HepG2 (cell line): ENCODE measurements at regions not wholly inside any gene's neighbourhood (a gene's known extent, or its start where the extent isn't known, plus 50 kb on each side); places are given as distances from the start of the nearest gene placed in this dataset.

Source experiments
- ATAC-seq: fragments of 200-7000 bp; cut with Tn5 transposase; 3 replicates; pipeline ENCODE4 v1.9.1; 2020; ENCODE audit warnings: mild to moderate bottlenecking, moderate library complexity
- BruUV-seq: library from RNA; stranded (reverse); fragments of 400-500 nt; replicated peaks from 2 replicates; lab custom pipeline; 2021; lab: Mats Ljungman, UMichigan
- CTCF ChIA-PET: fragments of 300-600 bp; formaldehyde crosslinking; extraction: SDS; loops from one replicate; lab custom pipeline; 2021; ENCODE audit warnings: low total read pairs, inconsistent platforms, low intra/inter-chr PET ratio; lab: Yijun Ruan, JAX
- POLR2A ChIA-PET: fragments of 350-600 bp; sonication (Branson Sonifier 250); formaldehyde crosslinking; loops from one replicate; lab custom pipeline; 2020; ENCODE audit warnings: antibody characterized with exemption, inconsistent platforms; lab: Yijun Ruan, JAX
- DNase-seq: peaks from one replicate; pipeline ENCODE4 v3.0.0-alpha.2; 2015; ENCODE audit warnings: low spot score
- FAIRE-seq: peaks from 3 replicates; lab custom pipeline; 2011; peaks lifted over from hg19 to GRCh38; lab: Jason Lieb, UNC
- H2AFZ ChIP-seq: one replicate; pipeline ENCODE4 v1.6.1; 2011; ENCODE audit warnings: low read length, inconsistent platforms
- H3K27ac ChIP-seq: fragments of 300-600 bp; 3 replicates; pipeline ENCODE4 v1.8.0; 2011; ENCODE audit warnings: mixed run types, mild to moderate bottlenecking, mixed read lengths, low read length, inconsistent platforms; ENCODE audit not compliant: insufficient read depth; ENCODE audit errors: extremely low read length
- H3K27me3 ChIP-seq, 2 experiments: fragments of 200-600 bp in 1 of 2; 2 replicates in 1 of 2; 3 replicates in 1 of 2; pipeline versions ENCODE4 v1.6.0 to v1.8.0; 2011; ENCODE audit warnings: low read length in 2 of 2, mild to moderate bottlenecking in 2 of 2, moderate library complexity in 2 of 2, inconsistent platforms in 1 of 2; ENCODE audit not compliant: insufficient read depth in 2 of 2, control insufficient read depth in 1 of 2
- H3K36me3 ChIP-seq, 2 experiments: fragments of 200-600 bp in 1 of 2; replicated peaks in 1 of 2; 2 replicates in 1 of 2; 3 replicates in 1 of 2; pipeline versions ENCODE4 v1.5.1 to v1.8.0; 2011; ENCODE audit warnings: low read length in 2 of 2, inconsistent platforms in 1 of 2; ENCODE audit not compliant: insufficient read depth in 2 of 2, control insufficient read depth in 1 of 2
- H3K4me1 ChIP-seq: 2 replicates; pipeline ENCODE4 v1.5.1; 2012; ENCODE audit warnings: low read length, inconsistent platforms; ENCODE audit not compliant: insufficient read depth
- H3K4me2 ChIP-seq: 2 replicates; pipeline ENCODE4 v1.6.0; 2011; ENCODE audit warnings: low read depth, low read length, inconsistent platforms
- H3K4me3 ChIP-seq, 3 experiments: fragments of 200-600 bp in 1 of 3; sonication (generic), shearing (Covaris generic) in 1 of 3; replicated peaks in 1 of 3; 2 replicates each; pipeline ENCODE4 v1.5.1; 2011 to 2016; ENCODE audit warnings: low read length in 3 of 3, inconsistent platforms in 2 of 3, low read depth in 2 of 3, mild to moderate bottlenecking in 2 of 3, control low read depth in 1 of 3, mixed read lengths in 1 of 3; ENCODE audit not compliant: insufficient read depth in 1 of 3
- H3K79me2 ChIP-seq: one replicate; pipeline ENCODE4 v1.6.1; 2011; ENCODE audit warnings: low read length, inconsistent platforms; ENCODE audit not compliant: insufficient read depth
- H3K9ac ChIP-seq: 2 replicates; pipeline ENCODE4 v1.6.0; 2011; ENCODE audit warnings: mild to moderate bottlenecking, low read depth, low read length, inconsistent platforms; ENCODE audit not compliant: insufficient read depth
- H3K9me3 ChIP-seq: 2 replicates; pipeline ENCODE4 v1.5.1; 2012; ENCODE audit warnings: mild to moderate bottlenecking, low read length
- H4K20me1 ChIP-seq: 2 replicates; pipeline ENCODE4 v1.6.0; 2011; ENCODE audit warnings: inconsistent platforms, mild to moderate bottlenecking, low read length, moderate library complexity; ENCODE audit not compliant: insufficient read depth
- NFYB ChIP-seq: sonication (generic); formaldehyde crosslinking; IDR thresholded peaks from 2 replicates; pipeline ENCODE4 v1.4.0; 2020; ENCODE audit warnings: missing genetic modification reagents
- SMAD3 ChIP-seq: sonication (generic); formaldehyde crosslinking; IDR thresholded peaks from 2 replicates; pipeline ENCODE4 v1.4.0; 2020; ENCODE audit warnings: missing genetic modification reagents
- ZMAT3 ChIP-seq: sonication (generic); formaldehyde crosslinking; conservative IDR thresholded peaks from 2 replicates; pipeline ENCODE4 v1.7.0; 2021; ENCODE audit warnings: missing genetic modification reagents
- ZNF549 ChIP-seq: sonication (generic); formaldehyde crosslinking; IDR thresholded peaks from 2 replicates; pipeline ENCODE4 v1.5.0; 2020; ENCODE audit warnings: missing genetic modification reagents
- ZSCAN9 ChIP-seq: IDR thresholded peaks from 2 replicates; pipeline ENCODE4 v1.6.1; 2016; ENCODE audit warnings: borderline replicate concordance
- WGBS: methylation state at CpG from one replicate; pipeline ENCODE4 v1.1.6; 2017; ENCODE audit warnings: low lambda C conversion rate; 5-methylcytosine and 5-hydroxymethylcytosine counted together
- in situ Hi-C: cut with HindIII; loops from 2 replicates; pipeline ENCODE4 v1.10.0; 2017; ENCODE audit warnings: low pct_unique_long_range_greater_than_20kb; ENCODE audit not compliant: extremely low pct_ligation_motif_present
- intact Hi-C: fragments of 100-400 bp; cut with micrococcal nuclease; formaldehyde crosslinking; loops from one replicate; pipeline ENCODE4 v1.10.0; 2022; ENCODE audit not compliant: unreplicated experiment
- TF ChIP-seq, protein P1 (sequence below): sonication (generic); formaldehyde crosslinking; IDR thresholded peaks from 2 replicates; pipeline ENCODE4 v1.4.0; 2020; ENCODE audit warnings: missing genetic modification reagents
- TF ChIP-seq, protein P2 (sequence below): sonication (generic); formaldehyde crosslinking; IDR thresholded peaks from 2 replicates; pipeline ENCODE4 v1.4.0; 2020; ENCODE audit warnings: missing genetic modification reagents
- TF ChIP-seq, protein P3 (sequence below): IDR thresholded peaks from 2 replicates; pipeline ENCODE4 v1.4.0; 2020; ENCODE audit warnings: mild to moderate bottlenecking, missing genetic modification reagents

DNA sequence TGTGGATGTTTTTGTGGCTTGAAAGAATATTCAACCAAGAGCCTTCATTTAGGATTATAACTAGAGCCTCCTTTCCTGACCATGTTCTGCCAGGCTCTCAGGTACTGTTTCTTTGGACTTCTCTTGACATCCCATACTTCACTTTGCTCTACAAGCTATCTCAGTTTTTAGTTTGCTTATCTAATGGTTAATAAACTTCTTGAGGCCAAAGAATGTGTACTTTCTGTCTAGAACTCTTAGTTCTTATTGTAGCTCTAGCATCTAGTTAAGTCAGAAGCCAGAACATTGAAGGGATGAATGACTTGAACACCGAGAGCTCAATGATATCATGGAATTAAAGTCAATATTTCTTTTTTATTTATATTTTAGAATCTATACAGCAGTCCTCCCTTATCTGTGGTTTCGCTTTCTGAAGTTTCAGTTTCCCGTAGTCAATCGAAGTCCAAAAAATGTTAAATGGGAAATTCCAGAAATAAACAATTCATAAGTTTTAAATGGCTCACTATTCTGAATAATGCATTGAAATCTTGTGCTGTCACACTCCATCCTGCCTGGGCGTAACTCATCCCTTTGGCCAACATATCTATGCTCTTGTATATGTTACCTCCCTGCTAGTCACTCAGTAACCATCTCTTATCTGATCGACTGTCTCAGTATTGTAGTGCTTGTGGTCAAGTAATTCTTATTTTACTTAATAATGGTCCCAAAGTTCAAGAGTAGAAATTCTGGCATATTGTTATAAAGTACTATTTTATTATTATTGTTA, 368.6 kb upstream of the RBMS3 start:
- TF ChIP-seq, protein P1, sequence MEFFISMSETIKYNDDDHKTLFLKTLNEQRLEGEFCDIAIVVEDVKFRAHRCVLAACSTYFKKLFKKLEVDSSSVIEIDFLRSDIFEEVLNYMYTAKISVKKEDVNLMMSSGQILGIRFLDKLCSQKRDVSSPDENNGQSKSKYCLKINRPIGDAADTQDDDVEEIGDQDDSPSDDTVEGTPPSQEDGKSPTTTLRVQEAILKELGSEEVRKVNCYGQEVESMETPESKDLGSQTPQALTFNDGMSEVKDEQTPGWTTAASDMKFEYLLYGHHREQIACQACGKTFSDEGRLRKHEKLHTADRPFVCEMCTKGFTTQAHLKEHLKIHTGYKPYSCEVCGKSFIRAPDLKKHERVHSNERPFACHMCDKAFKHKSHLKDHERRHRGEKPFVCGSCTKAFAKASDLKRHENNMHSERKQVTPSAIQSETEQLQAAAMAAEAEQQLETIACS: no peak
- TF ChIP-seq ZSCAN9 (CRISPR knock-in tag): no peak
- TF ChIP-seq NFYB (CRISPR knock-in tag): no peak
- TF ChIP-seq SMAD3 (CRISPR knock-in tag): no peak
- TF ChIP-seq, protein P2, sequence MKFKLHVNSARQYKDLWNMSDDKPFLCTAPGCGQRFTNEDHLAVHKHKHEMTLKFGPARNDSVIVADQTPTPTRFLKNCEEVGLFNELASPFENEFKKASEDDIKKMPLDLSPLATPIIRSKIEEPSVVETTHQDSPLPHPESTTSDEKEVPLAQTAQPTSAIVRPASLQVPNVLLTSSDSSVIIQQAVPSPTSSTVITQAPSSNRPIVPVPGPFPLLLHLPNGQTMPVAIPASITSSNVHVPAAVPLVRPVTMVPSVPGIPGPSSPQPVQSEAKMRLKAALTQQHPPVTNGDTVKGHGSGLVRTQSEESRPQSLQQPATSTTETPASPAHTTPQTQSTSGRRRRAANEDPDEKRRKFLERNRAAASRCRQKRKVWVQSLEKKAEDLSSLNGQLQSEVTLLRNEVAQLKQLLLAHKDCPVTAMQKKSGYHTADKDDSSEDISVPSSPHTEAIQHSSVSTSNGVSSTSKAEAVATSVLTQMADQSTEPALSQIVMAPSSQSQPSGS (CRISPR knock-in tag): no peak
- no peak for TF ChIP-seq ZMAT3 (CRISPR knock-in tag)
- TF ChIP-seq ZNF549: no peak
- TF ChIP-seq, protein P3, sequence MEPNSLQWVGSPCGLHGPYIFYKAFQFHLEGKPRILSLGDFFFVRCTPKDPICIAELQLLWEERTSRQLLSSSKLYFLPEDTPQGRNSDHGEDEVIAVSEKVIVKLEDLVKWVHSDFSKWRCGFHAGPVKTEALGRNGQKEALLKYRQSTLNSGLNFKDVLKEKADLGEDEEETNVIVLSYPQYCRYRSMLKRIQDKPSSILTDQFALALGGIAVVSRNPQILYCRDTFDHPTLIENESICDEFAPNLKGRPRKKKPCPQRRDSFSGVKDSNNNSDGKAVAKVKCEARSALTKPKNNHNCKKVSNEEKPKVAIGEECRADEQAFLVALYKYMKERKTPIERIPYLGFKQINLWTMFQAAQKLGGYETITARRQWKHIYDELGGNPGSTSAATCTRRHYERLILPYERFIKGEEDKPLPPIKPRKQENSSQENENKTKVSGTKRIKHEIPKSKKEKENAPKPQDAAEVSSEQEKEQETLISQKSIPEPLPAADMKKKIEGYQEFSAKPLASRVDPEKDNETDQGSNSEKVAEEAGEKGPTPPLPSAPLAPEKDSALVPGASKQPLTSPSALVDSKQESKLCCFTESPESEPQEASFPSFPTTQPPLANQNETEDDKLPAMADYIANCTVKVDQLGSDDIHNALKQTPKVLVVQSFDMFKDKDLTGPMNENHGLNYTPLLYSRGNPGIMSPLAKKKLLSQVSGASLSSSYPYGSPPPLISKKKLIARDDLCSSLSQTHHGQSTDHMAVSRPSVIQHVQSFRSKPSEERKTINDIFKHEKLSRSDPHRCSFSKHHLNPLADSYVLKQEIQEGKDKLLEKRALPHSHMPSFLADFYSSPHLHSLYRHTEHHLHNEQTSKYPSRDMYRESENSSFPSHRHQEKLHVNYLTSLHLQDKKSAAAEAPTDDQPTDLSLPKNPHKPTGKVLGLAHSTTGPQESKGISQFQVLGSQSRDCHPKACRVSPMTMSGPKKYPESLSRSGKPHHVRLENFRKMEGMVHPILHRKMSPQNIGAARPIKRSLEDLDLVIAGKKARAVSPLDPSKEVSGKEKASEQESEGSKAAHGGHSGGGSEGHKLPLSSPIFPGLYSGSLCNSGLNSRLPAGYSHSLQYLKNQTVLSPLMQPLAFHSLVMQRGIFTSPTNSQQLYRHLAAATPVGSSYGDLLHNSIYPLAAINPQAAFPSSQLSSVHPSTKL (CRISPR knock-in tag): no peak
- H3K27me3 ChIP-seq: no peaks in the 10 kb centered on the region
- no peak overlapping the region for H3K9ac ChIP-seq
- no peak for DNase-seq
- no peak for FAIRE-seq
- H4K20me1 ChIP-seq: no peaks in the 10 kb centered on the region
- BruUV-seq: no TSS peak
- no peak overlapping the region for H3K27ac ChIP-seq
- CTCF ChIA-PET: no interaction called here
- no peaks in the 10 kb centered on the region for H3K9me3 ChIP-seq
- H3K79me2 ChIP-seq: no peaks in the 10 kb centered on the region
- no peak overlapping the region for H2AFZ ChIP-seq
- intact Hi-C loops: no loop called here
- ATAC-seq: no peak
- no peaks in the 10 kb centered on the region for H3K36me3 ChIP-seq
- no peak overlapping the region for H3K4me3 ChIP-seq
- 19% methylated on average over 6 of the region's 6 CpGs for WGBS
- POLR2A ChIA-PET: no interaction called here
- no peaks in the 10 kb centered on the region for H3K4me1 ChIP-seq
- in situ Hi-C loops: no loop called here
- H3K4me2 ChIP-seq: no peak overlapping the region
